ENCODE measurements at regions not wholly inside any gene's neighbourhood (a gene's known extent, or its start where the extent isn't known, plus 50 kb on each side); places are given as distances from the start of the nearest gene placed in this dataset.

DNA sequence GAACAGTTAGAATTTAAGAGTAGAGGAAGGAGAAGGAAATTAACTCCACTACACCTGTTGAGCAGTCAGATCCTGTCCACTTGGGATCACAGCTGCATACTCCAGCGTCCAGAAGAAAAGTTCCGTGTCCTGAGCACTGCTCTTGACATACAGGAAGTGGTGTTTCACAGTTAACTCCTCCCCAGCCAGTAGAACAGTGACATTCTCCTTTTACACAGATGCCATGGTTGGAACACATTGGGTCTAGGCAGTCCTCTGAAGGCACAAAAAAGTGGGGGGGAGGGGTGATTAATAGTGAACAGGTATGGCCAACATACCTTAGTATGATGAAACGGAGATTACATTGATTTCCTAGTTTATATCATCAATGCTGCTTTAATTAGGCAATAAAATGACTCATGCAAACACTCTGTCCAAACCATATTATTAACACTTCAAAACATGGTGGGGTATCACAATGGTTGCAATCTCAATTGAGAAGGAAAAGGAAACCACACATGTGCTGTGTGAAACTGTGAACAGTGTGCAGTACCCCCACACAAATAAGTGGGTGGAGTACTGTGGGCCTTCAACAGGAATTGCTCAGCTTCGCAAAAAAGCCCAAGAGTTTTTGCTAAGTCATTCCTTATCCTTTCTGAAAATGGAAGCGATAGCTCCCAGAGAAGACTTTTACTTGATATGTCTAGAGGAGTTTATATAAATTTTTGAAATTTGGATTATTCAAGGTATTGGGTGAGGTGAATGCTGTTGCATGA is 295.6 kb downstream of the SH2D1A start:
- Histone ChIP-seq H3K4me1 (ENCODE audit: insufficient read depth, low read length) (no peaks in the 10 kb centered on the region), H3K27ac (ENCODE audit: low read depth, low read length) (no peak overlapping the region), H3K9me3 (ENCODE audit: control insufficient read depth in 1 of 2, low read length in 2 of 2) (no peaks in the 10 kb centered on the region), H3K36me3 (ENCODE audit: insufficient read depth, low read length) (no peaks in the 10 kb centered on the region), H3K27me3 (ENCODE audit: insufficient read depth, low read length) (no peaks in the 10 kb centered on the region), H3K4me3 (ENCODE audit: low read length in 2 of 2) (no peak overlapping the region)
- peaks cover 0 to 5% of the 10 kb centered on the region in 2 donors for H3K36me3 Mint-ChIP-seq
- peak overlapping the region in 1 of 7 donors; percentile 13 for H3K27ac Mint-ChIP-seq
- H3K9me3 Mint-ChIP-seq: no peaks in the 10 kb centered on the region
- H3K27me3 Mint-ChIP-seq: no peaks in the 10 kb centered on the region
- intact Hi-C loops (cut with micrococcal nuclease): no loop called here
- H3K4me3 Mint-ChIP-seq: no peak overlapping the region
- H3K4me1 Mint-ChIP-seq: no peaks in the 10 kb centered on the region
- no peak for DNase-seq
- ChIA-PET CTCF (ENCODE audit: partially characterized antibody) (no interaction called here), POLR2A (ENCODE audit: partially characterized antibody) (no interaction called here)

DNA sequence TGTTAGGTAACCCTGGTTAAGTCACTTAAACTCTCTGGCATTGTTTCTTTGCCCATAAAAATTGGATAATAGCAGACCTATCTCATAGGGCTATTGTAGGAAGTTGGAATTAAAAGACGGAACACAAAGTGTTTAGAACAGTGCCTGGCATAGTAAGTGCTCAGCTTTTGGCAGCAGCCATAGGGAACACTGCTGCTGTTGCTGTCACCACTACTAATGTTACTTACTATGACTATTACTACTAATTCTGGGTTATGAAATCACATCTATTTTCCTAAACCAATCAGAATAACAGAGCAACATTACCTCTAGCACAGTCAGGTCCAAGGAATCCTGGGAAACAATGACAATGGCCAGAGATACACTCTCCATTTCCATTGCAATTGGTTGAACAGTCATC is 300.0 kb downstream of the SH2D1A start:
- H3K9me3 ChIP-seq (ENCODE audit: control insufficient read depth in 1 of 2, low read length in 2 of 2): no peaks in the 10 kb centered on the region
- no peaks in the 10 kb centered on the region for H3K4me1 ChIP-seq (ENCODE audit: insufficient read depth, low read length)
- no peaks in the 10 kb centered on the region for H3K36me3 ChIP-seq (ENCODE audit: insufficient read depth, low read length)
- H3K4me1 Mint-ChIP-seq: no peaks in the 10 kb centered on the region
- ChIA-PET POLR2A (ENCODE audit: partially characterized antibody) (no interaction called here), CTCF (ENCODE audit: partially characterized antibody) (no interaction called here)
- H3K4me3 Mint-ChIP-seq: no peak overlapping the region
- H3K4me3 ChIP-seq (ENCODE audit: low read length in 2 of 2): no peak overlapping the region
- H3K27me3 Mint-ChIP-seq: no peaks in the 10 kb centered on the region
- DNase-seq: no peak
- no peak overlapping the region for H3K27ac ChIP-seq (ENCODE audit: low read depth, low read length)
- H3K9me3 Mint-ChIP-seq: no peaks in the 10 kb centered on the region
- no peak overlapping the region for H3K27ac Mint-ChIP-seq
- H3K36me3 Mint-ChIP-seq: no peaks in the 10 kb centered on the region
- no peaks in the 10 kb centered on the region for H3K27me3 ChIP-seq (ENCODE audit: insufficient read depth, low read length)
- intact Hi-C loops (cut with micrococcal nuclease): no loop called here

DNA sequence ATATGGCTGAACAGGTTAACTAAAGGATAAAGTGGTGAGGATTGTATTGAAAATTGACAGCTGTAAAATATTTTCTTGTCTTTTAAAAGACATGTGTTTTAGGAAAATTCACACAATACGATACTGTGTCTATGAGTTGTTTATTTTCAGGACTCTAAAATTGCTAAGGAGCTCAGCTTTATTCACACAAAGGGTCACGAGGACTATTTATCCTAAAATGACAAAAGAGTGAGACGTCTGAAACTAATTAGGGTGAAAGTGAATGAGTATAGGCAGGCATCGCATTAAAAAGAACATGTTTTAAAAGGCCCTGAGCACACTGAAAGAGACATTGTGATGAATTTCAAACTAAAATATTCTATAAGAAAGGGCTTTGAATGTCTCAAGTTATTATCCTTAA is 304.7 kb downstream of the SH2D1A start:
- intact Hi-C loops (cut with micrococcal nuclease): no loop called here
- H3K9me3 ChIP-seq (ENCODE audit: control insufficient read depth in 1 of 2, low read length in 2 of 2): no peaks in the 10 kb centered on the region
- H3K27ac ChIP-seq (ENCODE audit: low read depth, low read length): no peak overlapping the region
- DNase-seq: no peak
- no peak overlapping the region for H3K4me3 ChIP-seq (ENCODE audit: low read length in 2 of 2)
- H3K36me3 Mint-ChIP-seq: no peaks in the 10 kb centered on the region
- no peaks in the 10 kb centered on the region for H3K4me1 Mint-ChIP-seq
- no peaks in the 10 kb centered on the region for H3K27me3 ChIP-seq (ENCODE audit: insufficient read depth, low read length)
- H3K27me3 Mint-ChIP-seq: peaks cover 0 to 2% of the 10 kb centered on the region in 2 donors
- H3K9me3 Mint-ChIP-seq: no peaks in the 10 kb centered on the region
- H3K27ac Mint-ChIP-seq: no peak overlapping the region
- POLR2A ChIA-PET (ENCODE audit: partially characterized antibody): no interaction called here
- no peak overlapping the region for H3K4me3 Mint-ChIP-seq
- H3K36me3 ChIP-seq (ENCODE audit: insufficient read depth, low read length): no peaks in the 10 kb centered on the region
- CTCF ChIA-PET (ENCODE audit: partially characterized antibody): no interaction called here
- no peaks in the 10 kb centered on the region for H3K4me1 ChIP-seq (ENCODE audit: insufficient read depth, low read length)

DNA sequence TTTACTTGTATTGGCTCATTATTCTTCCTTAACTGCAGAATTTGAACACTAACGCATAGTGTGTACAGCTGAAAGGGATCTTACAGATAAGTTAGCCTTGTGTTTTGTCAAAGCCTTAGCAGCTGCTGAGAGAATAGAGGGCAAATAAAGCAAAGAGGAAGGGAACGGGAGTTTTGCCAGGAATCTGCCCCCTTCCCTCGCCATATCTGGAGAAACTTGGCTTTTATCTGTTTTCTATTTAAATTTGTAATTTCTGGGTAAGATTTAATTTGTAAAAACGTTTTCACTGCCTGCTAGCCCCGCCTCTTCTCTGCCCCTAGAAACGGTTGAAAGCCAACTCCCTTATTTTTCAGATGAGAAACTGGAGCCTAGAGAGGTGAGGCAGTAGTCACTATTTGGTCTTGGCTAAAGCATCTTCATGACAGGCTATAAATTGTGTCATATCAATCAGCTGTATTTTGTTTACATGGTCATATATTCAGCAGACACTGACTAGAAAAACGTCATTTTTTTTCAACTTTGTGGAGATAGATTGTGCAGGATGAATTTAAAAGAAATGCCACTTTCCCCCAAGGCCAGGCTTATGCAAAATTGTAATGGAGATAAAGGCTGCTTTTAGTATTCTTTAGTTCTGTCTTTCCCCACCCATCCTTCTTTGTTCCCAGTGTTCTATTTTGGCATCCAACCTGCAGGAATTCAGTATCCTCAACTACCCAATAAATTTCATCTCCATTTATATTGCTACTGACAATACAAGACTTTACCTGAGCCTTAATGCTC is 319.4 kb downstream of the SH2D1A start:
- CTCF ChIA-PET (ENCODE audit: partially characterized antibody): no interaction called here
- no peak overlapping the region for H3K27ac Mint-ChIP-seq

DNA sequence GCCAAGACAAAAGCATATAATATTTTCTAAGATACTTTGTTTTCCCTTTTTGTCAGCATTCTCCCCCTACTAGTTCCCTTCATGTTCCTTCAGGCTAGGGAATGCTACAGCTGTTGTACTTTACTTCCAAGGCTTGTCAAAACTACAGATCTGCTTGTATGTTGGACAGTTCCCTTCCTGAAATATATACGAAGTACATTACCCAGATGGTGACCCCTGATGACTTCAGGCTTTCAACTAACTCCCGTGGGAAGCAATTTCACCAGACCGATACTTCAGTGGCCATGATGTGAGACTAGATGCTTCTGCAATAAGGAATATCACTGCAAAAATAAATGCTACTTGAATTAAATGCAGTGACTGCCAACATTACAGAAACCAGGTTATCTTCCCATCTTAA is 332.8 kb downstream of the SH2D1A start:
- H3K9me3 Mint-ChIP-seq: peaks cover 0 to 6% (median 0%) of the 10 kb centered on the region in 8 donors
- H3K36me3 ChIP-seq (ENCODE audit: insufficient read depth, low read length): no peaks in the 10 kb centered on the region
- no peaks in the 10 kb centered on the region for H3K4me1 ChIP-seq (ENCODE audit: insufficient read depth, low read length)
- H3K4me3 Mint-ChIP-seq: no peak overlapping the region
- intact Hi-C loops (cut with micrococcal nuclease): no loop called here
- no peak overlapping the region for H3K4me3 ChIP-seq (ENCODE audit: low read length in 2 of 2)
- H3K4me1 Mint-ChIP-seq: no peaks in the 10 kb centered on the region
- DNase-seq: no peak
- H3K27ac ChIP-seq (ENCODE audit: low read depth, low read length): no peak overlapping the region
- no peak overlapping the region for H3K27ac Mint-ChIP-seq
- no peaks in the 10 kb centered on the region for H3K36me3 Mint-ChIP-seq
- CTCF ChIA-PET (ENCODE audit: partially characterized antibody): no interaction called here
- H3K27me3 ChIP-seq (ENCODE audit: insufficient read depth, low read length): no peaks in the 10 kb centered on the region
- no peaks in the 10 kb centered on the region for H3K9me3 ChIP-seq (ENCODE audit: control insufficient read depth in 1 of 2, low read length in 2 of 2)
- POLR2A ChIA-PET (ENCODE audit: partially characterized antibody): no interaction called here
- no peaks in the 10 kb centered on the region for H3K27me3 Mint-ChIP-seq

More for the DNA sequence above, 319.4 kb downstream of the SH2D1A start:
- Mint-ChIP-seq H3K9me3 (no peaks in the 10 kb centered on the region), H3K4me3 (no peak overlapping the region), H3K36me3 (no peaks in the 10 kb centered on the region), H3K27me3 (no peaks in the 10 kb centered on the region), H3K4me1 (peaks cover 5 to 8% (median 6%) of the 10 kb centered on the region in 4 donors)
- Histone ChIP-seq H3K27me3 (ENCODE audit: insufficient read depth, low read length) (no peaks in the 10 kb centered on the region), H3K9me3 (ENCODE audit: control insufficient read depth in 1 of 2, low read length in 2 of 2) (no peaks in the 10 kb centered on the region), H3K36me3 (ENCODE audit: insufficient read depth, low read length) (no peaks in the 10 kb centered on the region), H3K4me1 (ENCODE audit: insufficient read depth, low read length) (no peaks in the 10 kb centered on the region), H3K4me3 (ENCODE audit: low read length in 2 of 2) (no peak overlapping the region), H3K27ac (ENCODE audit: low read depth, low read length) (no peak overlapping the region)
- intact Hi-C loops (cut with micrococcal nuclease): no loop called here
- DNase-seq: no peak
- POLR2A ChIA-PET (ENCODE audit: partially characterized antibody): no interaction called here

DNA sequence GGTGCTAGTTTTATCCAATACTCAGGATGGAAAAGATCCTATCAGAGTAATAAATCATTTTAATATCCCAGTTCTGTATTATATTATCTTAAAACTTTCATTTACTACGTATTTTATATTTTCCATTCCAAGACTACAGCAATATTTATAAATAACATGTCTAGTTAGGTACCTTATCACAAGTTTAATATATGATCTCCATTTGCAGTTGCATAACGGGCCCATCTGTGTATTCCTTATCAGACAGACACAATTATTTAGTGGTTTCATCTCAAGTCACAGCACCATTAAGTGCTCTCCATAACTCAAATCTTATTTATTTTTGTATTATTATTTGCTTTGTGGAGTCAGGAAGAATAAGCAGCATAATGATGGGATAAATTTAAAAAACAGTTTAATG is 333.9 kb downstream of the SH2D1A start:
- no peaks in the 10 kb centered on the region for H3K4me1 Mint-ChIP-seq
- H3K27ac ChIP-seq (ENCODE audit: low read depth, low read length): no peak overlapping the region
- no peaks in the 10 kb centered on the region for H3K27me3 Mint-ChIP-seq
- H3K9me3 Mint-ChIP-seq: peaks cover 0 to 14% (median 6%) of the 10 kb centered on the region in 8 donors
- H3K27me3 ChIP-seq (ENCODE audit: insufficient read depth, low read length): no peaks in the 10 kb centered on the region
- no peaks in the 10 kb centered on the region for H3K36me3 ChIP-seq (ENCODE audit: insufficient read depth, low read length)
- H3K4me1 ChIP-seq (ENCODE audit: insufficient read depth, low read length): no peaks in the 10 kb centered on the region
- no peaks in the 10 kb centered on the region for H3K9me3 ChIP-seq (ENCODE audit: control insufficient read depth in 1 of 2, low read length in 2 of 2)
- no peaks in the 10 kb centered on the region for H3K36me3 Mint-ChIP-seq
- intact Hi-C loops (cut with micrococcal nuclease): no loop called here
- no peak overlapping the region for H3K4me3 ChIP-seq (ENCODE audit: low read length in 2 of 2)
- ChIA-PET CTCF (ENCODE audit: partially characterized antibody) (no interaction called here), POLR2A (ENCODE audit: partially characterized antibody) (no interaction called here)
- DNase-seq: no peak
- H3K27ac Mint-ChIP-seq: no peak overlapping the region
- H3K4me3 Mint-ChIP-seq: no peak overlapping the region

DNA sequence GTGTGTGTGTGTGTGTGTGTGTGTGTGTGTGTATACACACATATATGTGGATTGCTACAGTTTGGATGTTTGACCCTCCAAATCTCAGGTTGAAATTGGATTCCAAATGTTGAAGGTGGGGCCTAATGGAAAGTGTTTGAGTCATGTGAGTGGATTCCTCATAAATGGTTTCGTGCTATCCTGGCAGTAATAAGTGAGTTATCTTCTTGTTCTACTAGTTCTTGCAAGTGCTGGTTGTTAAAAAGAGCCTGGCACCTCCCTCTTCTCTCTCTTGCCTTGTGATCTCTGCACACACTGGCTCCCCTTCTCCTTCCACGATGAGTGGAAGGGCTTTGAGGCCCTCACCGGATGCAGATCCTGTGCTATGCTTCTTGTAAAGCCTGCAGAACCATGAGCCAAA is 344.1 kb downstream of the SH2D1A start:
- Histone ChIP-seq H3K4me1 (ENCODE audit: insufficient read depth, low read length) (no peaks in the 10 kb centered on the region), H3K27me3 (ENCODE audit: insufficient read depth, low read length) (no peaks in the 10 kb centered on the region), H3K4me3 (ENCODE audit: low read length in 2 of 2) (no peak overlapping the region), H3K36me3 (ENCODE audit: insufficient read depth, low read length) (no peaks in the 10 kb centered on the region), H3K9me3 (ENCODE audit: control insufficient read depth in 1 of 2, low read length in 2 of 2) (no peaks in the 10 kb centered on the region), H3K27ac (ENCODE audit: low read depth, low read length) (no peak overlapping the region)
- no peak for DNase-seq
- H3K27ac Mint-ChIP-seq: no peak overlapping the region
- H3K36me3 Mint-ChIP-seq: peaks cover 0 to 4% of the 10 kb centered on the region in 2 donors
- no peak overlapping the region for H3K4me3 Mint-ChIP-seq
- H3K4me1 Mint-ChIP-seq: no peaks in the 10 kb centered on the region
- ChIA-PET CTCF (ENCODE audit: partially characterized antibody) (no interaction called here), POLR2A (ENCODE audit: partially characterized antibody) (no interaction called here)
- peaks cover 0 to 12% (median 5%) of the 10 kb centered on the region in 8 donors for H3K9me3 Mint-ChIP-seq
- no peaks in the 10 kb centered on the region for H3K27me3 Mint-ChIP-seq
- intact Hi-C loops (cut with micrococcal nuclease): no loop called here

All from CD4-positive, alpha-beta memory T cell (primary cell).